GM19455 (cell line): ENCODE measurements at regions not wholly inside any gene's neighbourhood (a gene's known extent, or its start where the extent isn't known, plus 50 kb on each side); places are given as distances from the start of the nearest gene placed in this dataset.

Experiments
- ATAC-seq: cut with Tn5 transposase; IDR thresholded peaks from one replicate; pipeline ENCODE4 v1.9.1; 2021; ENCODE audit not compliant: unreplicated experiment

GRCh38 chr1:101664726-101665125 is 332.0 kb downstream of the OLFM3 start:
- ATAC-seq = no peak

GRCh38 chr1:101667761-101668160 is 329.0 kb downstream of the OLFM3 start:
- no peak for ATAC-seq

DNA sequence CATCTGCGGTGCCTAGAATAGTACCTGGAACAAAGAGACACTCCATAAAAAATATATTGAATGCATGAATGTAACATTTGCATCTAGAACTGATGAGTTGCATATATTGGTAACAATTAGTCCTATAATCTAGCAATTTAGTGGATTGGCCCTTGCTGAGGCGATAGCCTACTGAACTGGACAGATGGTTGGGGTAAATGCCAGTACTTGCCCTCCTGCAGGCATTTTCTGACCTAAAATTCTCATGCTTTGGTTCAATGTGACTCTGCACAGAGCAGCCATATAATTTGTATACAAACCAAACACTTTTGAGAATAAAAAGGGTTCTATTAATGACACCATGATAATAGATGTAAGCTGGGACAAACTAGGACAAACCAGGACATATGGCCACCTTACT is 313.6 kb downstream of the OLFM3 start:
- no peak for ATAC-seq

DNA sequence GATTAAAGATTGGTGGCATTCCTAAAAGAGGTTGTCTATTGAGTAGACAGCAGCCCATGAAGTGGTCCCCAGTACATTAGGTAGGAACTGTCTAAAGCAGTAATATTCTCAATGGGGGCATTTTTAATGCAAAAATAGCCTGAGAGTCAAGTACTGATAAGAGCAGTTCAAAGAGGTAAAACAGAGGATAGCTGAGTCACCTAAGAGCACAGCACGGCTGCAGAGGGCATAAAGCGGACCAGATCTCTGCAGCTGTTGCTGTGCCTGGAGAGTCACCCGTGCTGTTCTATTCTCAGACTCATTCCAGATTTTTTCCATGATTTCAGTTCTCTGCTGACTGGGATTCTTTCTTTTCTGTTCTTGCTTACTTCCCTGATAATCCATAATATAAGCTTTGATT is 313.2 kb downstream of the OLFM3 start:
- no peak for ATAC-seq

DNA sequence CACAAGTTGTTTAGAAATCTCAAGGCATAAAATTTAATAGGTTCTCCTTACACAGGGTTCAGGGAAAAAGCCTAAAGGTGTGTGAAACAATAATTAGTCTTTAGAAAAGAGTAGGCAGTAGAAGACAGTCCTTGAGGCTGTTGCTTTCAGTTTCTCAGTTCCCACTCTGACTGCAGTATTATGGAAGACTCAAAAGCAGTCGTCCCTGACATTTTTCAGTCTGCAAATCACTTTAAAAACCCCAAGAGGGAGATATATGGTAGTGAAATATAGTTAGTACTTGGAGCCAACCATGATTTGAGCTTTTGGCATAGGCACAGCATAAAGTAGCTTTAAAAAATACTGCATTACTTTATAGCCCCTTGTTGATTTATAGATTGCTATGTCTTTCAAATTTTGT is 299.7 kb downstream of the OLFM3 start:
- no peak for ATAC-seq

- no peak for ATAC-seq
Measured at GRCh38 chr1:101698681-101699080, 298.0 kb downstream of the OLFM3 start.

DNA sequence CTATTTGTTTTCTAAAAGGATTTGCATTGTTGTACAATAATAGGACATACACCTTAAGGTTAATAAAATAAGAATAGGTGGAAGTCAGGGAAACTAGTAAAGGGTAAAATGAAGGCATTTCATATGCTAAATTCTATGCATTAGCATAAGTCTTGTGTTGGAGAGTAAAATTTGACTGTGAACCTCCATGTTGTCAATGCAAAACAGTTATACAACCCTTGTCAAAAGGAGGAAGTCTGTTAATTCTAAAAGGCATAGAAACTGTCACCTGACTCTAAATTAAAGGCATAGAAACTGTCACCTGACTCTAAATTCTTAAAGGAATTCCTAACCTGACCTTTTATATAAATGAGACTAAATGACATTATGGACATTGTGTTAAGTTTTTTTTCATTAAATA is 291.8 kb downstream of the OLFM3 start:
- no peak for ATAC-seq

DNA sequence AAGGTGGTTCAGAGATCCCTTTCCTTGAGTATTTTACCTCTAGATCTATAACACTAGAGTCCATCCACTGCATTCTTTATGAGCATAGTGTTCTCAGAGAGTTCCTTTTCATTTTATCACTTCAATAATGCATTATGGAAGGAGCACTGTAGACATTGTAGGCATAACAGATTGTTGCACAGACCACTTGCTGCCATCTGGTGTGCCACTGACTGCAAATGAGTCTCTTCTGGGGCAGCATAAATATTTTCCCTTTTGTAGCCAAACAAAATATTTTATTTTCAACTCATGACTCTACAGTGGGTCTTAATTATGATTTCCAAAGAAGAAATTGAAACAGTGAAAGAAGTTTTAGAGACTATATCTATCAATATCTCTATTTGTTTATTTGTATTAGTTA is 290.4 kb downstream of the OLFM3 start:
- no peak for ATAC-seq

- no peak for ATAC-seq
Measured at GRCh38 chr1:101709721-101710120, 287.0 kb downstream of the OLFM3 start.

DNA sequence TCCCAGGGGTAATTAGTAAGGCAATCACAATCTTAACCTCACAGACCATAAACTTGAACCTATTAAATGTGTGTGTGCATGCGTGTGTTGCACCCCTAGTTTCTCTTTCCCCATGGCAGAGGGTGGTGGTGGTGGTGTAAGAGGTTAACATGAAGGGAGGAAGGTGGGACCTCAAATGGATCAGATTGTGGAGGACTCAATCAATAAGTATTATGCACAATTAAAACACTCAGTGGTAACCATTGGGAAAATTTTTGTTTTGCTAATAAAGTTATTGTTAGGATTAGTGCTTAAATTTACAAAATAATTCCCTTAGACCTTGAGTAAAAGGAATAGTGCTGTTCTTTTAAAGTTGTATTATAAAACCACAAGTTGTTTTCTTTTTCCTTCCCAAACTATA is 283.0 kb downstream of the OLFM3 start:
- ATAC-seq = no peak

DNA sequence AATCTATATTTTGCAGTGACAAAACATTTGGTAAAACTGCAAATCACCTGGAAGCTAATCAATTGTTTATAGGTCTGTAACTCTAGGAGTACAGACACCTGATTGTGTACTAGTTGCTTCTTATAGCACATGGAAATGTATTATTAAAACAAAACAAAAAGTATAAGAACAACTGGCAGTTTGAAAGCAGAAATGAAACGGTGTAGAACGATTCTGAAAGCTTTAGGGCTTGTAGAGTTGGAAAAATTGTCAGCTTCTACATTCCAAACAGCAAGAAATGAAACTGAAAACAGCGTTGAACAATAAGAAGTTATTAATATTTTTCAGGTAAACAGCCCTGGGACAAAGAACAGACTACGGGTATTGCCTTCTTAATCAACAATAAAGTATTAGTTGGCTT is 273.3 kb downstream of the OLFM3 start:
- no peak for ATAC-seq

- no peak for ATAC-seq
Measured at GRCh38 chr1:101728029-101728428, 268.7 kb downstream of the OLFM3 start.

GRCh38 chr1:101730559-101730958 is 266.2 kb downstream of the OLFM3 start:
- ATAC-seq = no peak

GRCh38 chr1:101732261-101732660 is 264.5 kb downstream of the OLFM3 start:
- ATAC-seq = no peak

- ATAC-seq = no peak
Measured at GRCh38 chr1:101733340-101733739, 263.4 kb downstream of the OLFM3 start.

DNA sequence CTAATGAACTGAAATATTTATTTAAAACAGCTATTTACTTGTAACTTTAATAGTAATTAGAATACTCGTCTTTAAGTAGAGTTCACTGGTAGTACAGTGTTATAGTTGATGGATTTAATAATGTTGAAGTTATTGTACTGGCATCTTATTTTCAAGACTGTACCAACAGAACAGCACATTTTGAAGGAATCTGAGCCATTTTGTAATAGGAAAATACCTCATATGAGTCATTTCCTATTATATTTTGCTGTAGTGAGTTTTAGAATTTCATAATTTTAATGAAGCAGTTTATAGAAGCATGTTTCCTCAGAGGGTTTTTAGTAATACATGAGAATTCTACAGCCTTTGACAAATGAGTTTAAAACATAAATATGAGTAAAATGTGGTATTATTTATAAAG is 258.3 kb downstream of the OLFM3 start:
- no peak for ATAC-seq

GRCh38 chr1:101739146-101739545 is 257.6 kb downstream of the OLFM3 start:
- no peak for ATAC-seq

DNA sequence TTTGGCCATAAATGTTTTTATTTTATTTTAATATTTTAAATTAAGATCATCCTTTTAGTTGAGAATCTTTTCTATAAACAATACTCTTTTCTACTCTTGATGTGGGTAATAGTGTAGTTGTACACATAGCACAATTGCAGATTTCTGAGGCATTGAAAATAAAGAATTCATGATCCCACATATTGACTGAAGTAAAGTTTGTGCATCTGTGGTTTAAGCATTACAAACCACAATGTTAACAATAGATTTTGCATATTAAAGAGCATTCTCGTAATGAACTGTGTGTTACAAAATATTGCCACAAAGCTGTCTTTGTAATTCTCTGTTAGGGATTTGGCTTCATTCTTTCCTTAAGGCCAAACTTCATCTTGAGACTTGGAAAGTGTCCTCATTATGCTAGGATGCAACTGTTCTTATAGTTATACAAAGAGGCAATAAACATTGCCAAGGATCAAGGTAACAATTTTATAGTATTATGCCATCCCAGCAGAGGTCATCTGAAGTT is 256.8 kb downstream of the OLFM3 start:
- no peak for ATAC-seq

- ATAC-seq = no peak
Measured at GRCh38 chr1:101741910-101742309, 254.8 kb downstream of the OLFM3 start.

- ATAC-seq = no peak
Measured at GRCh38 chr1:101742509-101742908, 254.2 kb downstream of the OLFM3 start.

DNA sequence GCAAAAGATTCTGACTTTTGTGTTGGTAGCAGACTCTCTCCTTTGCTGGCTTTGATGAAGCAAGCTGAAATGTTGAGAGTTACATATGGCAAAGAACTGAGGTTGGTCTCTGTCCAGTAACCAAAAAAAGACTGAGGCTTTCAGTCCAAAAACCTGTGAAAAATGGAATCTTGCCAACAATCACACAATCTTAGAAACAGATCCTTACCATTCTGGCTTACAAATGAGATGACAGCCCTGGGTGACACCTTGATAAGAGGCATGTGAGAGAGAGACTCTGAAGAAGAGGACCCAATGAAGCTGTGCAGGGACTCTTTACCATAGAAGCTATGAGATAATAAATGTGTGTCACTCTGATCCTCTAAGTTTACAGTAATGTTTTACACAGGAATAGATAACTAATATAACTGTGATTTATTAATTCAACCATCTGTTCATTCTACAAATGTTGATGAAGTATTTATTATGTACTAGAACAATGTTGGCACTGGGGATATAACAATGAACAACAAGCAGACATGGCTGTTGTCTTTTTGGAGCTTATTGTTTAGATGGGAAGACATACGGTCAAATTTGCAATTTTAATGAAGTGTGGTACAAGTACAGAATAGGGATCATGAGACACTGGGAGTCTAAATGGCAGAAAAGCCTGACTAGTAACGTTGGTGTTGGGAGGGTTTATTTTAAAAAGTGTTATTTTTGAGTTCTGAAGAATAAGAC is 251.0 kb downstream of the OLFM3 start:
- ATAC-seq = no peak

- ATAC-seq = no peak
Measured at GRCh38 chr1:101748077-101748476, 248.6 kb downstream of the OLFM3 start.
